Adrenal gland (tissue), 9 donors: ENCODE measurements at regions not wholly inside any gene's neighbourhood (a gene's known extent, or its start where the extent isn't known, plus 50 kb on each side); places are given as distances from the start of the nearest gene placed in this dataset.
A peak's percentile ranks its signal among the peaks of the same experiment; 100 is the strongest.

Source experiments
- DNase-seq, 7 donors: peaks; one replicate each; pipeline ENCODE4 v3.0.0-alpha.2; 2019 to 2020
- H3K27ac ChIP-seq, 5 donors: fragments of 200-600 bp; sonication (generic) in 4 of 5; 1 replicate in 3 of 5; 2 replicates in 2 of 5; pipeline versions ENCODE4 v1.5.1 to v1.8.0; 2016 to 2020; ENCODE audit warnings: mild to moderate bottlenecking in 1 of 5
- H3K27me3 ChIP-seq: fragments of 200-600 bp; 2 replicates; pipeline ENCODE4 v1.8.0; 2021
- H3K36me3 ChIP-seq, 2 donors: fragments of 200-600 bp; replicated peaks in 1 of 2; 1 replicate in 1 of 2; 2 replicates in 1 of 2; pipeline versions ENCODE4 v1.5.1 to v1.8.0; 2018 to 2022
- H3K4me1 ChIP-seq, 2 donors: fragments of 200-600 bp; replicated peaks in 1 of 2; 1 replicate in 1 of 2; 2 replicates in 1 of 2; pipeline versions ENCODE4 v1.5.1 to v1.8.0; 2018 to 2021
- H3K4me3 ChIP-seq, 4 donors: fragments of 200-600 bp; sonication (generic) in 3 of 4; one replicate each; pipeline ENCODE4 v1.5.1; 2016 to 2018
- H3K9me3 ChIP-seq, 3 donors: fragments of 200-600 bp; sonication (generic) in 1 of 3; replicated peaks in 1 of 3; 1 replicate in 2 of 3; 2 replicates in 1 of 3; pipeline versions ENCODE4 v1.5.1 to v1.8.0; 2016 to 2021
- POLR2A ChIP-seq, 2 donors: fragments of 450-650 bp; IDR thresholded peaks; one replicate each; pipeline ENCODE4 v1.6.1; 2017; ENCODE audit warnings: antibody characterized with exemption in 2 of 2, mild to moderate bottlenecking in 2 of 2, moderate library complexity in 1 of 2
- WGBS, 4 donors: extraction: QIAGEN DNeasy Blood & Tissue Kit in 2 of 4; methylation state at CpG; one replicate each; pipeline versions ENCODE4 v1.1.5 to v1.1.7; 2013 to 2017; 5-methylcytosine and 5-hydroxymethylcytosine counted together
- intact Hi-C, 2 donors: fragments of 100-400 bp; cut with DNase I; formaldehyde crosslinking; loops; one replicate each; pipeline versions ENCODE4 v1.14.1 to v1.15.0; 2022 to 2023
- TF ChIP-seq, protein P1 (sequence below), 6 experiments: fragments of 450-650 bp in 4 of 6; fragments of 200-600 bp in 2 of 6; sonication (generic) in 1 of 6; IDR thresholded peaks; 1 replicate in 5 of 6; 2 replicates in 1 of 6; pipeline versions ENCODE4 v1.5.1 to v1.8.0; 2016 to 2021; ENCODE audit warnings: antibody characterized with exemption in 6 of 6, mild to moderate bottlenecking in 2 of 6, moderate library complexity in 1 of 6
- donor health status: healthy with polysubstance abuse.
- donor health status: Bipolar disorder and iron deficiency.
- donor health status: DM: yes; HTN: yes; CAD: no.
- donor health status: DM: no; HTN: no; CAD: no.
- donor health status: DM: no; HTN: no; CAD: no.

DNA sequence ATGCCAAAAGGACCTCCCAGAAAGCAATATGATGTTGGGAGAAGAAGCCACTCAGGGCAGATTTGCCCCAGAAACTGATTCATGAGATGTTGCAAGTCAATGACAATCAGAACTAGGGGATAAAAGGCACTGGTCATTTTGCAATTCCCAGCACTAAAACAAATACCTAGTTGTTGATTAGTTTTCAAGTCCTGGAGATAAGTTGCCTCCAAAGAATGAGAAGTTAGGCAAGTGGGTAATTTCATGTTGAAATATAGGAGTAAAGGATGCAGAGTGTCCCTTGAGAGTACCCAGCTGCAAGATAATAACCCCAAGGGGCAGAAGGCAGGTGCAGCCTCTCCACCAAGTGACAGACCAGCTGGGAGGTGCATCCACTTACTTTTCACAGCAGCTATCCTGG lies 363.6 kb downstream of the PBX1 start:
- no peaks in the 10 kb centered on the region for H3K36me3 ChIP-seq
- intact Hi-C loops: loop anchor here in 1 of 2 donors (10.0 kb wide), 1 partner anchor 118 kb away; no protein-coding TSS in a partner anchor
- DNase-seq: no peak
- TF ChIP-seq, protein P1, sequence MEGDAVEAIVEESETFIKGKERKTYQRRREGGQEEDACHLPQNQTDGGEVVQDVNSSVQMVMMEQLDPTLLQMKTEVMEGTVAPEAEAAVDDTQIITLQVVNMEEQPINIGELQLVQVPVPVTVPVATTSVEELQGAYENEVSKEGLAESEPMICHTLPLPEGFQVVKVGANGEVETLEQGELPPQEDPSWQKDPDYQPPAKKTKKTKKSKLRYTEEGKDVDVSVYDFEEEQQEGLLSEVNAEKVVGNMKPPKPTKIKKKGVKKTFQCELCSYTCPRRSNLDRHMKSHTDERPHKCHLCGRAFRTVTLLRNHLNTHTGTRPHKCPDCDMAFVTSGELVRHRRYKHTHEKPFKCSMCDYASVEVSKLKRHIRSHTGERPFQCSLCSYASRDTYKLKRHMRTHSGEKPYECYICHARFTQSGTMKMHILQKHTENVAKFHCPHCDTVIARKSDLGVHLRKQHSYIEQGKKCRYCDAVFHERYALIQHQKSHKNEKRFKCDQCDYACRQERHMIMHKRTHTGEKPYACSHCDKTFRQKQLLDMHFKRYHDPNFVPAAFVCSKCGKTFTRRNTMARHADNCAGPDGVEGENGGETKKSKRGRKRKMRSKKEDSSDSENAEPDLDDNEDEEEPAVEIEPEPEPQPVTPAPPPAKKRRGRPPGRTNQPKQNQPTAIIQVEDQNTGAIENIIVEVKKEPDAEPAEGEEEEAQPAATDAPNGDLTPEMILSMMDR (IDR thresholded peaks at IDR 0.05): no peak
- no peak for TF ChIP-seq POLR2A (IDR thresholded peaks at IDR 0.05)
- H3K9me3 ChIP-seq: no peaks in the 10 kb centered on the region
- no peak overlapping the region for H3K4me3 ChIP-seq
- no peaks in the 10 kb centered on the region for H3K4me1 ChIP-seq
- H3K27ac ChIP-seq: no peak overlapping the region
- no peaks in the 10 kb centered on the region for H3K27me3 ChIP-seq

DNA sequence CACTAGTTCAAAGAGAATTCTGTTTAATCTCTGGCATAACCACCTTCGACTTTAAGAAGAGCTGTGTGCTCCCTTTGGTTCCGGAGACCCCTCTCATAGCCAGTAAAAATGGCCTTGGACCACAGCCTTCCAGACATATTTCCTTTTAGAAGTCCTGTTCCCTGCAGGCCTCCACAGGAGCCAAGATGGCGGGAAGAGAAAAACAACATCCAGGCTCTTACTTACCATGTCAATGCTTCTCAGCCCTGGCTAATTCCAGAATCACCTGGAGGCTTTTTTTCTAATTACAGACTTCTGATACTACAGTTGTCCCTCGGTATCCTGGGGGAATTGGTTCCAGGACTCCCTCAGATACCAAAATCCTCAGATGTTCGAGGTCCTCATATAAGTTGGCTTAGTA lies 362.5 kb downstream of the PBX1 start:
- no peak for DNase-seq
- intact Hi-C loops: loop anchor here in 1 of 2 donors (10.0 kb wide), 1 partner anchor 117 kb away; no protein-coding TSS in a partner anchor
- WGBS, 4 donors: 74 to 89% (median 82%) methylated on average over 5 of the region's 5 CpGs
- Histone ChIP-seq H3K27me3 (no peaks in the 10 kb centered on the region), H3K27ac (no peak overlapping the region), H3K9me3 (no peaks in the 10 kb centered on the region), H3K4me3 (no peak overlapping the region), H3K4me1 (no peaks in the 10 kb centered on the region), H3K36me3 (no peaks in the 10 kb centered on the region)
- no peak for TF ChIP-seq POLR2A (IDR thresholded peaks at IDR 0.05)
- TF ChIP-seq, protein P1 (IDR thresholded peaks at IDR 0.05): no peak

DNA sequence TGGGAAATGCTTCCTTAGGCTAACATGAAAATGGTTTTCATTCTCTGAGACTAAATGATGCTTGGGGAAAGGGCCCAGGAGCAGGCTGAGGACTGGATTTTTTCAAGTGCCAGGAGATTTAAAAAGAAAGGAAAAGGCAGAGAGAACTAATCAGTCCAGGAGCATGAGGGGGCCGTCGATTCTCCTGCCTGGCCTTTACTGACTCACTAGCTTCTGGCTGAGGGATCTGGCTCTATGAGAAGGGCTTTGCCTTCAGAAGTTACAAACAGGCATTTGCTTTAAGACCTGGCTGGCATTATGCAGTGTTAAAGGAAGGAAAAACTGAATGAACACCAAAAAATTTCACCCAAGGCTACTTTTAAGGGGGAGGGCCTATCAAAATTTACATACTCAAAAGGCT lies 359.2 kb downstream of the PBX1 start:
- intact Hi-C loops: no loop called here
- Histone ChIP-seq H3K27ac (no peak overlapping the region), H3K9me3 (no peaks in the 10 kb centered on the region), H3K36me3 (no peaks in the 10 kb centered on the region), H3K4me3 (no peak overlapping the region), H3K4me1 (no peaks in the 10 kb centered on the region), H3K27me3 (no peaks in the 10 kb centered on the region)
- TF ChIP-seq POLR2A (IDR thresholded peaks at IDR 0.05): no peak
- TF ChIP-seq, protein P1 (IDR thresholded peaks at IDR 0.05): no peak
- DNase-seq: no peak
- WGBS, 4 donors: 70 to 88% (median 78%) methylated on average over 2 of the region's 2 CpGs

DNA sequence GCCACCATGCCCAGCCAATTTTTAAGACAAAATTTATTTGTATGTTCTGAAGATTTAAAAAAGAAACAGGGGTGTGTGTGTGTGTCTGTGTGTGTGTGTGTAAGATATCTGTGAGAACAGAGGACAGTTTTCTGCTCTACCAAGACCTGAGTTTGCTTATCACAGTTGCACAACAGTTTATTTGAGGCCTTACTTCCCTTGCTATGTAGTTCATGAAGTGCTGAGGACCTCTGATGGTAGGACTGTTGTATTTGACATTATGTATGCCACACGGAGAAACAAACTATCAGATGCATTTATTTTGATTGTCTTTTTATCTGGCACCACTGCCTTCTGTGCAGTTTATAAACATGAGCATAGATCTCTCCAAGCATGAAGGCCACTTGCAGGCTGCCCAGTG lies 355.2 kb downstream of the PBX1 start:
- Histone ChIP-seq H3K27ac (no peak overlapping the region), H3K9me3 (no peaks in the 10 kb centered on the region), H3K36me3 (no peaks in the 10 kb centered on the region), H3K27me3 (no peaks in the 10 kb centered on the region), H3K4me3 (no peak overlapping the region), H3K4me1 (no peaks in the 10 kb centered on the region)
- intact Hi-C loops: no loop called here
- WGBS, 4 donors: 0 to 13% (median 7%) methylated on average over 1 of the region's 1 CpG
- peak in 4 of 7 donors; percentile 16 to 46 (median 29) for DNase-seq
- TF ChIP-seq POLR2A (IDR thresholded peaks at IDR 0.05): no peak
- TF ChIP-seq, protein P1 (IDR thresholded peaks at IDR 0.05): peak; percentile 19 to 74 (median 57)
